MCF 10A (cell line): ENCODE measurements at regions not wholly inside any gene's neighbourhood (a gene's known extent, or its start where the extent isn't known, plus 50 kb on each side); places are given as distances from the start of the nearest gene placed in this dataset.

Experiments used
- BruUV-seq: library from RNA; stranded (reverse); fragments of 400-500 nt; replicated peaks from 2 replicates; lab custom pipeline; 2021; lab: Mats Ljungman, UMichigan
- CTCF ChIA-PET: fragments of 300-600 bp; sonication (Branson Sonifier 250); formaldehyde crosslinking; extraction: SDS; loops from one replicate; lab custom pipeline; 2021; ENCODE audit warnings: antibody characterized with exemption, inconsistent platforms; lab: Yijun Ruan, JAX
- POLR2A ChIA-PET: fragments of 300-600, 350-650 bp; sonication (Branson Sonifier 250); formaldehyde crosslinking; extraction: SDS; loops from one replicate; lab custom pipeline; 2020; ENCODE audit warnings: antibody characterized with exemption, inconsistent platforms; lab: Yijun Ruan, JAX
- DNase-seq: peaks from one replicate; pipeline ENCODE4 v3.0.0-alpha.2; 2018; ENCODE audit not compliant: unreplicated experiment
- H3K27ac Mint-ChIP-seq: one replicate; pipeline ENCODE4 v1.8.0; 2022; ENCODE audit warnings: mild to moderate bottlenecking, low read depth, mixed read lengths; ENCODE audit not compliant: unreplicated experiment
- H3K27me3 Mint-ChIP-seq: one replicate; pipeline ENCODE4 v1.8.0; 2022; ENCODE audit warnings: mixed read lengths; ENCODE audit not compliant: insufficient read depth, unreplicated experiment
- H3K36me3 Mint-ChIP-seq: one replicate; pipeline ENCODE4 v1.8.0; 2022; ENCODE audit warnings: mild to moderate bottlenecking, moderate library complexity, mixed read lengths; ENCODE audit not compliant: insufficient read depth, unreplicated experiment
- H3K4me1 Mint-ChIP-seq: one replicate; pipeline ENCODE4 v1.8.0; 2022; ENCODE audit warnings: mixed read lengths; ENCODE audit not compliant: insufficient read depth, unreplicated experiment
- H3K4me3 Mint-ChIP-seq: one replicate; pipeline ENCODE4 v1.8.0; 2022; ENCODE audit warnings: mild to moderate bottlenecking, moderate library complexity, mixed read lengths; ENCODE audit not compliant: unreplicated experiment
- H3K9me3 Mint-ChIP-seq: one replicate; pipeline ENCODE4 v1.8.0; 2022; ENCODE audit warnings: mixed read lengths; ENCODE audit not compliant: unreplicated experiment
- CTCF ChIP-seq: fragments of 200-600 bp; IDR thresholded peaks from one replicate; pipeline ENCODE4 v1.8.0; 2022; ENCODE audit warnings: antibody characterized with exemption, mild to moderate bottlenecking; ENCODE audit not compliant: unreplicated experiment
- intact Hi-C: fragments of 100-400 bp; cut with micrococcal nuclease; formaldehyde crosslinking; loops from 2 replicates; pipeline ENCODE4 v1.14.1; 2022

GRCh38 chr2:74778381-74779264 is 55.3 kb upstream of the HK2 start:
- Mint-ChIP-seq H3K27me3 (no peaks in the 10 kb centered on the region), H3K36me3 (no peaks in the 10 kb centered on the region), H3K9me3 (no peaks in the 10 kb centered on the region), H3K4me3 (no peak overlapping the region), H3K27ac (no peak overlapping the region), H3K4me1 (no peaks in the 10 kb centered on the region)
- ChIA-PET CTCF (interaction anchor here (0.7 to 1.0 kb wide), 2 partner anchors 97 to 224 kb away, joined by 3 to 4 read pairs; no protein-coding TSS in a partner anchor), POLR2A (interaction anchor here (0.6 to 1.0 kb wide), 2 partner anchors 56 to 79 kb away, joined by 3 read pairs; no protein-coding TSS in a partner anchor)
- BruUV-seq = no TSS peak
- DNase-seq = no peak
- TF ChIP-seq CTCF = no peak
- intact Hi-C loops = no loop called here

DNA sequence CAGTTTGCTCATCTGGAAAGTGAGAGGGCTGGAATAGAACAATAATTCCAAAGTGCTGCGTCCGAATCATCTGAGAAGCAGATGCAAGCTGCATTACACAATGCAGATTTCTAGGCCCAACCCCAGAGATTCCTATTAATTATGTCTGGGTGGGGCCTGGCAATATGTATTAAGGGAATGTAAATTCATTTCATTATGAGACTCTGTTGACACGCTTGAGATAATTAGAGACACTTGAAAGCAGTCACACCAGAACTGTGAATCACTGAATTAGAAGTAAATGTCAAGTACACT is 54.7 kb upstream of the HK2 start:
- CTCF ChIA-PET = interaction anchor here (1.0 kb wide), 1 partner anchor 96 kb away, joined by 4 read pairs; no protein-coding TSS in a partner anchor
- H3K27me3 Mint-ChIP-seq = no peaks in the 10 kb centered on the region

GRCh38 chr2:74779587-74780135 is 54.3 kb upstream of the HK2 start:
- intact Hi-C loops = no loop called here
- BruUV-seq = no TSS peak
- DNase-seq = no peak

More for the DNA sequence above, 54.7 kb upstream of the HK2 start:
- Mint-ChIP-seq H3K27ac (no peak overlapping the region), H3K4me1 (no peaks in the 10 kb centered on the region), H3K9me3 (no peaks in the 10 kb centered on the region), H3K36me3 (no peaks in the 10 kb centered on the region), H3K4me3 (no peak overlapping the region)
- POLR2A ChIA-PET = interaction anchor here (0.6 to 1.0 kb wide), 2 partner anchors 56 to 78 kb away, joined by 3 read pairs; no protein-coding TSS in a partner anchor
- no TSS peak for BruUV-seq
- intact Hi-C loops = no loop called here
- TF ChIP-seq CTCF = no peak
- DNase-seq = no peak

More at GRCh38 chr2:74779587-74780135, 54.3 kb upstream of the HK2 start:
- CTCF ChIA-PET = interaction anchor here (1.0 kb wide), 1 partner anchor 96 kb away, joined by 4 read pairs; no protein-coding TSS in a partner anchor
- H3K36me3 Mint-ChIP-seq = no peaks in the 10 kb centered on the region
- no peaks in the 10 kb centered on the region for H3K9me3 Mint-ChIP-seq
- no peaks in the 10 kb centered on the region for H3K27me3 Mint-ChIP-seq
- POLR2A ChIA-PET = interaction anchor here (1.0 kb wide), 1 partner anchor 55 kb away, joined by 3 read pairs; no protein-coding TSS in a partner anchor
- no peak overlapping the region for H3K27ac Mint-ChIP-seq
- H3K4me3 Mint-ChIP-seq = no peak overlapping the region
- TF ChIP-seq CTCF = no peak
- H3K4me1 Mint-ChIP-seq = no peaks in the 10 kb centered on the region
